ENCODE measurements at regions not wholly inside any gene's neighbourhood (a gene's known extent, or its start where the extent isn't known, plus 50 kb on each side); places are given as distances from the start of the nearest gene placed in this dataset.

GRCh38 chr3:41117398-41117870, 81.9 kb upstream of the CTNNB1 start:
- no peak overlapping the region for H3K4me3 ChIP-seq (replicated peaks; ENCODE audit: low read depth, low read length)
- DNase-seq (ENCODE audit: extremely low read depth, low read depth): peak; percentile 91
- no peak for TF ChIP-seq CTCF (IDR thresholded peaks at IDR 0.05; ENCODE audit: low read depth, low read length, missing control alignments)

- H3K4me3 ChIP-seq (replicated peaks; ENCODE audit: low read depth, low read length): no peak overlapping the region
- TF ChIP-seq CTCF (IDR thresholded peaks at IDR 0.05; ENCODE audit: low read depth, low read length, missing control alignments): no peak
- no peak for DNase-seq (ENCODE audit: extremely low read depth, low read depth)
Observed at GRCh38 chr3:41118461-41119390, 80.6 kb upstream of the CTNNB1 start.

- TF ChIP-seq CTCF (IDR thresholded peaks at IDR 0.05; ENCODE audit: low read depth, low read length, missing control alignments): no peak
- DNase-seq (ENCODE audit: extremely low read depth, low read depth): no peak
Observed at GRCh38 chr3:41120460-41120859, 78.8 kb upstream of the CTNNB1 start.

GRCh38 chr3:41125258-41125657, 74.0 kb upstream of the CTNNB1 start:
- no peak for DNase-seq (ENCODE audit: extremely low read depth, low read depth)
- TF ChIP-seq CTCF (IDR thresholded peaks at IDR 0.05; ENCODE audit: low read depth, low read length, missing control alignments): no peak
- no peak overlapping the region for H3K4me3 ChIP-seq (replicated peaks; ENCODE audit: low read depth, low read length)

More at GRCh38 chr3:41120460-41120859, 78.8 kb upstream of the CTNNB1 start:
- H3K4me3 ChIP-seq (replicated peaks; ENCODE audit: low read depth, low read length): no peak overlapping the region

- no peak for TF ChIP-seq CTCF (IDR thresholded peaks at IDR 0.05; ENCODE audit: low read depth, low read length, missing control alignments)
- no peak for DNase-seq (ENCODE audit: extremely low read depth, low read depth)
- no peak overlapping the region for H3K4me3 ChIP-seq (replicated peaks; ENCODE audit: low read depth, low read length)
Observed at GRCh38 chr3:41126472-41126871, 72.8 kb upstream of the CTNNB1 start.

- no peak overlapping the region for H3K4me3 ChIP-seq (replicated peaks; ENCODE audit: low read depth, low read length)
- TF ChIP-seq CTCF (IDR thresholded peaks at IDR 0.05; ENCODE audit: low read depth, low read length, missing control alignments): no peak
- no peak for DNase-seq (ENCODE audit: extremely low read depth, low read depth)
Observed at GRCh38 chr3:41126961-41127360, 72.3 kb upstream of the CTNNB1 start.

All from HFF-Myc (cell line).